ENCODE measurements at regions not wholly inside any gene's neighbourhood (a gene's known extent, or its start where the extent isn't known, plus 50 kb on each side); places are given as distances from the start of the nearest gene placed in this dataset.

DNA sequence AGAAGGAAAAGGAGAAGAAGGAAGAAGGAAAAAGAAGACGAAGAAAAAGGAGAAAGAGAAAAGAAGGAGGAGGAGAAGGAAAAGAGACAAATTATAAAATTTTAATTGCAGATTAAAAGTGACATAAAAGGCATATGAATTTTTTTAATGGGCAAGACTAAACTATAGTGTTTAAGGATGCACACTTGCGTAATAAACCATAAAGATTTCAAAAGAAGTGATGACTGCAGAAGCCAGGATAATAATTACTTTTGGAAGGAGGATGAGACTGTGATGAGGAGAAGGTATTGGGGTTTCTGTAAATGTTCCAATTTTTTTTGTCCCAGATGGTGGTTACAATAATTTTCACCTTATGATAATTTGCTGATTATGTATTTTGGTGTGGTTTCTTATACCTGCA is 243.1 kb upstream of the PKN2 start:
- no peaks in the 10 kb centered on the region for H3K4me1 ChIP-seq (ENCODE audit: control insufficient read depth, insufficient read depth, low read length)
- BruUV-seq (replicated peaks), result no TSS peak
- H3K9ac ChIP-seq (ENCODE audit: control insufficient read depth, insufficient read depth, low read length), result no peak overlapping the region
- FAIRE-seq (no peak), DNase-seq (ENCODE audit: low read depth, low spot score) (no peak), ATAC-seq (no peak)
- SMC1A ChIA-PET (ENCODE audit: uncharacterized antibody, unreplicated experiment), result no interaction called here
- H3K79me2 ChIP-seq (ENCODE audit: control insufficient read depth, insufficient read depth, low read length), result no peaks in the 10 kb centered on the region
- in situ Hi-C loops (cut with MboI) (no loop called here), intact Hi-C loops (cut with micrococcal nuclease; ENCODE audit: unreplicated experiment) (no loop called here)
- POLR2A ChIA-PET, result no interaction called here
- no peak overlapping the region for H2AFZ ChIP-seq (ENCODE audit: control insufficient read depth, low read depth, low read length)
- no peak overlapping the region for H3K4me3 ChIP-seq
- CTCF ChIA-PET, result no interaction called here
- 54% methylated on average over 2 of the region's 2 CpGs for WGBS (ENCODE audit: insufficient coverage, insufficient replicate concordance, low lambda C conversion rate, missing lambda C conversion rate)
- RAD21 ChIA-PET (ENCODE audit: unreplicated experiment), result no interaction called here
- H4K20me1 ChIP-seq (ENCODE audit: control insufficient read depth, insufficient read depth), result no peaks in the 10 kb centered on the region
- no peaks in the 10 kb centered on the region for H3K9me3 ChIP-seq (replicated peaks; ENCODE audit: control insufficient read depth, insufficient read depth, low read length)
- no peak for TF ChIP-seq BACH1 (IDR thresholded peaks at IDR 0.05; ENCODE audit: borderline replicate concordance)
- TF ChIP-seq SMC3 (IDR thresholded peaks at IDR 0.05; ENCODE audit: borderline replicate concordance, low read length), result no peak
- TF ChIP-seq GATAD2B (conservative IDR thresholded peaks at IDR 0.05; ENCODE audit: low read depth), result no peak
- TF ChIP-seq REST (IDR thresholded peaks at IDR 0.05; ENCODE audit: low read depth, low read length), result no peak
- H3K27me3 ChIP-seq (replicated peaks in 1 of 2; ENCODE audit: control insufficient read depth in 2 of 2, insufficient read depth in 2 of 2, low read length in 1 of 2), result no peaks in the 10 kb centered on the region
- no peak overlapping the region for H3K27ac ChIP-seq (ENCODE audit: control insufficient read depth, insufficient read depth)
- no peak overlapping the region for H3K4me2 ChIP-seq (ENCODE audit: control insufficient read depth, insufficient read depth)
- no peaks in the 10 kb centered on the region for H3K36me3 ChIP-seq (ENCODE audit: control insufficient read depth in 2 of 2, insufficient read depth in 2 of 2, low read length in 1 of 2)

DNA sequence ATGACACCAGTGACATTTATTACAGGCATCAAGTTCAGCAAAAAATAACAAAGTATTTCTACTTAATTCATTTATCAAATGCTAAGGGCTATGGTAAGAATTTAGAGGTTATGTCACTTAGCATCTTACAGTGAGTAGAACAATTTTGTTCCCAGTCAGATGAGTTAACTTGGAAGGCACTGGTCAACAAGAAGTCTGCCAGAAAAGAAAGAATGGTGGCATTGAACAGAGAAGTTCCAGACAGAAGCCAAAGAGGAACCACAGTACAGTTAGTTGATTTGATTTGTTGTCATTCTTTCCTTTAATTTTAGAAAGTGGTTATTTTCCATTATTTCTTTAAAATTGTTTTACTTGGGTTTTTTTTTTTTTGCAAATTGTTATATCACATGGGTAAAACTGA is 232.2 kb upstream of the PKN2 start:
- no peak for FAIRE-seq
- H3K4me1 ChIP-seq (ENCODE audit: control insufficient read depth, insufficient read depth, low read length), result no peaks in the 10 kb centered on the region
- no peak overlapping the region for H2AFZ ChIP-seq (ENCODE audit: control insufficient read depth, low read depth, low read length)
- no peak overlapping the region for H3K4me2 ChIP-seq (ENCODE audit: control insufficient read depth, insufficient read depth)
- H3K36me3 ChIP-seq (ENCODE audit: control insufficient read depth in 2 of 2, insufficient read depth in 2 of 2, low read length in 1 of 2), result no peaks in the 10 kb centered on the region
- no peaks in the 10 kb centered on the region for H3K79me2 ChIP-seq (ENCODE audit: control insufficient read depth, insufficient read depth, low read length)
- no peak overlapping the region for H3K27ac ChIP-seq (ENCODE audit: control insufficient read depth, insufficient read depth)
- POLR2A ChIA-PET, result no interaction called here
- no peak overlapping the region for H3K4me3 ChIP-seq
- CTCF ChIA-PET, result no interaction called here
- no peaks in the 10 kb centered on the region for H4K20me1 ChIP-seq (ENCODE audit: control insufficient read depth, insufficient read depth)
- BruUV-seq (replicated peaks), result no TSS peak
- no peak overlapping the region for H3K9ac ChIP-seq (ENCODE audit: control insufficient read depth, insufficient read depth, low read length)
- DNase-seq (ENCODE audit: low read depth, low spot score), result no peak
- in situ Hi-C loops (cut with MboI) (no loop called here), intact Hi-C loops (cut with micrococcal nuclease; ENCODE audit: unreplicated experiment) (no loop called here)
- no peak for ATAC-seq
- no peaks in the 10 kb centered on the region for H3K27me3 ChIP-seq (replicated peaks in 1 of 2; ENCODE audit: control insufficient read depth in 2 of 2, insufficient read depth in 2 of 2, low read length in 1 of 2)
- H3K9me3 ChIP-seq (replicated peaks; ENCODE audit: control insufficient read depth, insufficient read depth, low read length), result no peaks in the 10 kb centered on the region
- no peak for TF ChIP-seq ASH2L (IDR thresholded peaks at IDR 0.05; ENCODE audit: borderline replicate concordance, low read depth)
- SMC1A ChIA-PET (ENCODE audit: uncharacterized antibody, unreplicated experiment), result no interaction called here
- RAD21 ChIA-PET (ENCODE audit: unreplicated experiment), result no interaction called here

Measured in GM12878 (cell line).